ENCODE measurements at regions not wholly inside any gene's neighbourhood (a gene's known extent, or its start where the extent isn't known, plus 50 kb on each side); places are given as distances from the start of the nearest gene placed in this dataset.

GRCh38 chr13:22127277-22128164, 456.6 kb downstream of the FGF9 start:
- Histone ChIP-seq H3K27ac (no peak overlapping the region), H3K36me3 (no peaks in the 10 kb centered on the region), H3K4me1 (ENCODE audit: control insufficient read depth in 1 of 2, insufficient read depth in 1 of 2, low read depth in 1 of 2, low read length in 1 of 2) (no peaks in the 10 kb centered on the region), H3K4me3 (ENCODE audit: low read depth in 1 of 2, low read length in 1 of 2) (no peak overlapping the region), H3K9me3 (no peaks in the 10 kb centered on the region), H3K27me3 (no peaks in the 10 kb centered on the region)
- no peak for TF ChIP-seq CTCF (IDR thresholded peaks at IDR 0.05)

- Histone ChIP-seq H3K4me3 (ENCODE audit: low read depth in 1 of 2, low read length in 1 of 2) (no peak overlapping the region), H3K4me1 (ENCODE audit: control insufficient read depth in 1 of 2, insufficient read depth in 1 of 2, low read depth in 1 of 2, low read length in 1 of 2) (no peaks in the 10 kb centered on the region), H3K9me3 (no peaks in the 10 kb centered on the region), H3K27me3 (no peaks in the 10 kb centered on the region), H3K27ac (no peak overlapping the region), H3K36me3 (no peaks in the 10 kb centered on the region)
- no peak for TF ChIP-seq CTCF (IDR thresholded peaks at IDR 0.05)
Measured at GRCh38 chr13:22128441-22129408, 457.9 kb downstream of the FGF9 start.

- H3K4me1 ChIP-seq (ENCODE audit: control insufficient read depth in 1 of 2, insufficient read depth in 1 of 2, low read depth in 1 of 2, low read length in 1 of 2) = no peaks in the 10 kb centered on the region
- no peaks in the 10 kb centered on the region for H3K9me3 ChIP-seq
- no peak for TF ChIP-seq CTCF (IDR thresholded peaks at IDR 0.05)
- no peaks in the 10 kb centered on the region for H3K27me3 ChIP-seq
- no peak overlapping the region for H3K27ac ChIP-seq
- H3K4me3 ChIP-seq (ENCODE audit: low read depth in 1 of 2, low read length in 1 of 2) = no peak overlapping the region
- H3K36me3 ChIP-seq = no peaks in the 10 kb centered on the region
Measured at GRCh38 chr13:22130254-22130653, 459.4 kb downstream of the FGF9 start.

GRCh38 chr13:22134261-22134660, 463.4 kb downstream of the FGF9 start:
- Histone ChIP-seq H3K27me3 (no peaks in the 10 kb centered on the region), H3K27ac (no peak overlapping the region), H3K36me3 (no peaks in the 10 kb centered on the region), H3K4me1 (ENCODE audit: control insufficient read depth in 1 of 2, insufficient read depth in 1 of 2, low read depth in 1 of 2, low read length in 1 of 2) (no peaks in the 10 kb centered on the region), H3K9me3 (no peaks in the 10 kb centered on the region), H3K4me3 (ENCODE audit: low read depth in 1 of 2, low read length in 1 of 2) (no peak overlapping the region)
- TF ChIP-seq CTCF (IDR thresholded peaks at IDR 0.05) = no peak

GRCh38 chr13:22135446-22135845, 464.6 kb downstream of the FGF9 start:
- no peaks in the 10 kb centered on the region for H3K4me1 ChIP-seq (ENCODE audit: control insufficient read depth in 1 of 2, insufficient read depth in 1 of 2, low read depth in 1 of 2, low read length in 1 of 2)
- no peaks in the 10 kb centered on the region for H3K36me3 ChIP-seq
- H3K9me3 ChIP-seq = no peaks in the 10 kb centered on the region
- no peak for TF ChIP-seq CTCF (IDR thresholded peaks at IDR 0.05)
- H3K27me3 ChIP-seq = no peaks in the 10 kb centered on the region
- no peak overlapping the region for H3K4me3 ChIP-seq (ENCODE audit: low read depth in 1 of 2, low read length in 1 of 2)
- H3K27ac ChIP-seq = no peak overlapping the region
